ENCODE measurements at regions not wholly inside any gene's neighbourhood (a gene's known extent, or its start where the extent isn't known, plus 50 kb on each side); places are given as distances from the start of the nearest gene placed in this dataset.
"Not testable (repeated sequence)": the region's sequence is repeated elsewhere in the genome, so short reads cannot be mapped to it uniquely, and the experiment has no call there.

- CTCF ChIA-PET, result no interaction called here
Measured at GRCh38 chr2:231869704-231870103, 56.5 kb downstream of the NPPC start.

GRCh38 chr2:231869016-231869415 is 57.2 kb downstream of the NPPC start:
- H3K27me3 ChIP-seq (ENCODE audit: insufficient read depth, low read length); H2AFZ ChIP-seq (ENCODE audit: low read depth, low read length, poor library complexity, severe bottlenecking); RAD21 ChIA-PET (ENCODE audit: low non-redundant PET in 1 of 2, low total read pairs in 2 of 2, uncharacterized antibody in 2 of 2, unreplicated experiment in 2 of 2); H3K9me3 ChIP-seq (ENCODE audit: control insufficient read depth in 1 of 2, insufficient read depth in 1 of 2, low read depth in 1 of 2, low read length in 2 of 2); BruUV-seq (replicated peaks); H3K4me1 ChIP-seq (ENCODE audit: control insufficient read depth in 1 of 2, insufficient read depth in 2 of 2, low read length in 2 of 2); H3K9ac ChIP-seq (ENCODE audit: low read length); H3K36me3 ChIP-seq (ENCODE audit: control insufficient read depth in 1 of 2, insufficient read depth in 2 of 2, low read length in 2 of 2); H3K9me2 ChIP-seq (ENCODE audit: insufficient read depth); H3K27ac ChIP-seq (ENCODE audit: low read depth, low read length); H3K4me2 ChIP-seq (ENCODE audit: low read length); POLR2A ChIA-PET; H3K4me3 ChIP-seq (replicated peaks in 1 of 2; ENCODE audit: low read depth in 1 of 2, low read length in 2 of 2); H3K79me2 ChIP-seq (ENCODE audit: insufficient read depth, low read length); CTCF ChIA-PET; H4K20me1 ChIP-seq (ENCODE audit: insufficient read depth); ATAC-seq; intact Hi-C loops (cut with micrococcal nuclease); DNase-seq (ENCODE audit: low read depth, low spot score): not testable (repeated sequence)

More at GRCh38 chr2:231869704-231870103, 56.5 kb downstream of the NPPC start:
- intact Hi-C loops (cut with micrococcal nuclease), result no loop called here
- no peaks in the 10 kb centered on the region for H3K4me1 ChIP-seq (ENCODE audit: control insufficient read depth in 1 of 2, insufficient read depth in 2 of 2, low read length in 2 of 2)
- no peaks in the 10 kb centered on the region for H3K79me2 ChIP-seq (ENCODE audit: insufficient read depth, low read length)
- no peaks in the 10 kb centered on the region for H3K36me3 ChIP-seq (ENCODE audit: control insufficient read depth in 1 of 2, insufficient read depth in 2 of 2, low read length in 2 of 2)
- H4K20me1 ChIP-seq (ENCODE audit: insufficient read depth), result no peaks in the 10 kb centered on the region
- H3K9ac ChIP-seq (ENCODE audit: low read length), result no peak overlapping the region
- DNase-seq (ENCODE audit: low read depth, low spot score), result no peak
- no peak overlapping the region for H2AFZ ChIP-seq (ENCODE audit: low read depth, low read length, poor library complexity, severe bottlenecking)
- no peak overlapping the region for H3K27ac ChIP-seq (ENCODE audit: low read depth, low read length)
- no peak overlapping the region for H3K4me2 ChIP-seq (ENCODE audit: low read length)
- no peaks in the 10 kb centered on the region for H3K9me2 ChIP-seq (ENCODE audit: insufficient read depth)
- no peak for ATAC-seq
- no peak overlapping the region for H3K4me3 ChIP-seq (replicated peaks in 1 of 2; ENCODE audit: low read depth in 1 of 2, low read length in 2 of 2)
- H3K27me3 ChIP-seq (ENCODE audit: insufficient read depth, low read length), result 0 out of 2 replicates have a peak, but pooled peaks cover 4% of the 10 kb centered on the region
- TF ChIP-seq ELF1 (IDR thresholded peaks at IDR 0.05; ENCODE audit: borderline replicate concordance, low read depth) (no peak), CBX3 (IDR thresholded peaks at IDR 0.05; ENCODE audit: low read depth) (no peak), POLR2A (IDR thresholded peaks at IDR 0.05; ENCODE audit: borderline replicate concordance, extremely low read depth, insufficient read depth, insufficient read length) (no peak), MAX (IDR thresholded peaks at IDR 0.05) (no peak), JUND (IDR thresholded peaks at IDR 0.05) (no peak), EZH2 (IDR thresholded peaks at IDR 0.05) (no peak), REST (IDR thresholded peaks at IDR 0.05; ENCODE audit: low read depth) (no peak)
- ChIA-PET RAD21 (ENCODE audit: low non-redundant PET in 1 of 2, low total read pairs in 2 of 2, uncharacterized antibody in 2 of 2, unreplicated experiment in 2 of 2) (no interaction called here), POLR2A (no interaction called here)
- H3K9me3 ChIP-seq (ENCODE audit: control insufficient read depth in 1 of 2, insufficient read depth in 1 of 2, low read depth in 1 of 2, low read length in 2 of 2), result no peaks in the 10 kb centered on the region
- no TSS peak for BruUV-seq (replicated peaks)

Data from HCT116 (cell line).